ENCODE measurements at regions not wholly inside any gene's neighbourhood (a gene's known extent, or its start where the extent isn't known, plus 50 kb on each side); places are given as distances from the start of the nearest gene placed in this dataset.

DNA sequence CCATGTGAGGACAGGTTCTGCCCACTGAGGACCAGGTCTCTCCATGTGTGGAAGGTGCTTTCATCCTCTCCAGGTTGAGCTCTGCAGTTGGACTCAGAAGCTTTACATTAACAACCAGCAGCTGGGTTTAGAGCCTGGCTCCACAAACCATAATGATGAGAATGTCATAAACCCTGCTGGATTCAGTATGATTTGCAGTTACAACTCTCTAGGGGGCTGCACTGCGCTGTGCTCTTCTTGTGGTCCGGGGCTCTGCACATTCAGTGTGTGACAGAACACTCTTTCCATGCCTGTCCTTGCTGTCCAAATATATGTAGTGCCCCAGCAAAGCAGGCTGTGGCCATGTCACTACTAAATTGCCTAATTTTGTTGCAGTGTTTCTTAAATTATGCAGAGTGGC, 334.3 kb downstream of the ICE1 start:
- TF ChIP-seq, protein P1, sequence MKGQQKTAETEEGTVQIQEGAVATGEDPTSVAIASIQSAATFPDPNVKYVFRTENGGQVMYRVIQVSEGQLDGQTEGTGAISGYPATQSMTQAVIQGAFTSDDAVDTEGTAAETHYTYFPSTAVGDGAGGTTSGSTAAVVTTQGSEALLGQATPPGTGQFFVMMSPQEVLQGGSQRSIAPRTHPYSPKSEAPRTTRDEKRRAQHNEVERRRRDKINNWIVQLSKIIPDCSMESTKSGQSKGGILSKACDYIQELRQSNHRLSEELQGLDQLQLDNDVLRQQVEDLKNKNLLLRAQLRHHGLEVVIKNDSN (IDR thresholded peaks at IDR 0.05): no peak
- no peak for TF ChIP-seq TCF12 (IDR thresholded peaks at IDR 0.05; ENCODE audit: low read depth)
- no peak for TF ChIP-seq CEBPB (IDR thresholded peaks at IDR 0.05)
- no peak for TF ChIP-seq FOXM1 (IDR thresholded peaks at IDR 0.05; ENCODE audit: borderline replicate concordance, low read depth)
- TF ChIP-seq NFIC (IDR thresholded peaks at IDR 0.05): no peak
- TF ChIP-seq YY1 (IDR thresholded peaks at IDR 0.05; ENCODE audit: low read depth): no peak
- TF ChIP-seq, protein P2, sequence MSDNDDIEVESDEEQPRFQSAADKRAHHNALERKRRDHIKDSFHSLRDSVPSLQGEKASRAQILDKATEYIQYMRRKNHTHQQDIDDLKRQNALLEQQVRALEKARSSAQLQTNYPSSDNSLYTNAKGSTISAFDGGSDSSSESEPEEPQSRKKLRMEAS (IDR thresholded peaks at IDR 0.05): no peak
- TF ChIP-seq ZBTB7A (IDR thresholded peaks at IDR 0.05; ENCODE audit: low read depth): no peak
- TF ChIP-seq RAD21 (IDR thresholded peaks at IDR 0.05; ENCODE audit: low read depth): no peak
- no peak for TF ChIP-seq TEAD4 (IDR thresholded peaks at IDR 0.05)
- TF ChIP-seq EGR1 (IDR thresholded peaks at IDR 0.05): no peak
- TF ChIP-seq CREB1 (IDR thresholded peaks at IDR 0.05; ENCODE audit: low read depth): no peak
- TF ChIP-seq TAF1 (IDR thresholded peaks at IDR 0.05; ENCODE audit: low read depth): no peak

DNA sequence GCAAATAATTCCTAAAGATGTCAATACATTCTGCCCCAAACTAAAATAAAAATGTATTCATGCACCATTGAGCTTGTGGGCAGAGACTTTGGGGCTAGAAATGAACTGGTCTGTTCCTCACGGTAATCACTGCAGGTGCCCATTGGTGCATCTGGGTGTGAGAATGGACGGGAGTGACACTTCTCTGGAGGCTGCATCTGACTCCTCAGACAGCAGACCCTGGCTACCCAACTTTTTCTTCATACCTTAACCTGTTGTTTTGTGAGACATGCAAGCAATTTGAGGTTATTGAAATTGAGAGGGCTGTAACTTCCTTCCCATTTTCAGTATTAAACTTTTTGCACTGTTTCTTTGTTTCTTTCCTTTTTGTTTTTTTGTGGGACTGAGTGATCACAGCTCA, 333.4 kb downstream of the ICE1 start:
- no peak for TF ChIP-seq EP300 (IDR thresholded peaks at IDR 0.05; ENCODE audit: borderline replicate concordance)
- no peak for TF ChIP-seq ZBTB7A (IDR thresholded peaks at IDR 0.05; ENCODE audit: low read depth)
- no peak for TF ChIP-seq CREB1 (IDR thresholded peaks at IDR 0.05; ENCODE audit: low read depth)
- no peak for TF ChIP-seq TEAD4 (IDR thresholded peaks at IDR 0.05)
- no peak for TF ChIP-seq RAD21 (IDR thresholded peaks at IDR 0.05; ENCODE audit: low read depth)
- no peak for TF ChIP-seq CEBPB (IDR thresholded peaks at IDR 0.05)
- no peak for TF ChIP-seq NFIC (IDR thresholded peaks at IDR 0.05)
- TF ChIP-seq, protein P2 (IDR thresholded peaks at IDR 0.05): no peak
- no peak for TF ChIP-seq YY1 (IDR thresholded peaks at IDR 0.05; ENCODE audit: low read depth)
- no peak for TF ChIP-seq TCF12 (IDR thresholded peaks at IDR 0.05; ENCODE audit: low read depth)
- TF ChIP-seq, protein P1 (IDR thresholded peaks at IDR 0.05): no peak
- TF ChIP-seq EGR1 (IDR thresholded peaks at IDR 0.05): no peak
- TF ChIP-seq FOXM1 (IDR thresholded peaks at IDR 0.05; ENCODE audit: borderline replicate concordance, low read depth): no peak
- TF ChIP-seq, protein P3, sequence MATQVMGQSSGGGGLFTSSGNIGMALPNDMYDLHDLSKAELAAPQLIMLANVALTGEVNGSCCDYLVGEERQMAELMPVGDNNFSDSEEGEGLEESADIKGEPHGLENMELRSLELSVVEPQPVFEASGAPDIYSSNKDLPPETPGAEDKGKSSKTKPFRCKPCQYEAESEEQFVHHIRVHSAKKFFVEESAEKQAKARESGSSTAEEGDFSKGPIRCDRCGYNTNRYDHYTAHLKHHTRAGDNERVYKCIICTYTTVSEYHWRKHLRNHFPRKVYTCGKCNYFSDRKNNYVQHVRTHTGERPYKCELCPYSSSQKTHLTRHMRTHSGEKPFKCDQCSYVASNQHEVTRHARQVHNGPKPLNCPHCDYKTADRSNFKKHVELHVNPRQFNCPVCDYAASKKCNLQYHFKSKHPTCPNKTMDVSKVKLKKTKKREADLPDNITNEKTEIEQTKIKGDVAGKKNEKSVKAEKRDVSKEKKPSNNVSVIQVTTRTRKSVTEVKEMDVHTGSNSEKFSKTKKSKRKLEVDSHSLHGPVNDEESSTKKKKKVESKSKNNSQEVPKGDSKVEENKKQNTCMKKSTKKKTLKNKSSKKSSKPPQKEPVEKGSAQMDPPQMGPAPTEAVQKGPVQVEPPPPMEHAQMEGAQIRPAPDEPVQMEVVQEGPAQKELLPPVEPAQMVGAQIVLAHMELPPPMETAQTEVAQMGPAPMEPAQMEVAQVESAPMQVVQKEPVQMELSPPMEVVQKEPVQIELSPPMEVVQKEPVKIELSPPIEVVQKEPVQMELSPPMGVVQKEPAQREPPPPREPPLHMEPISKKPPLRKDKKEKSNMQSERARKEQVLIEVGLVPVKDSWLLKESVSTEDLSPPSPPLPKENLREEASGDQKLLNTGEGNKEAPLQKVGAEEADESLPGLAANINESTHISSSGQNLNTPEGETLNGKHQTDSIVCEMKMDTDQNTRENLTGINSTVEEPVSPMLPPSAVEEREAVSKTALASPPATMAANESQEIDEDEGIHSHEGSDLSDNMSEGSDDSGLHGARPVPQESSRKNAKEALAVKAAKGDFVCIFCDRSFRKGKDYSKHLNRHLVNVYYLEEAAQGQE (IDR thresholded peaks at IDR 0.05; ENCODE audit: low read depth): no peak
- no peak for TF ChIP-seq TAF1 (IDR thresholded peaks at IDR 0.05; ENCODE audit: low read depth)

DNA sequence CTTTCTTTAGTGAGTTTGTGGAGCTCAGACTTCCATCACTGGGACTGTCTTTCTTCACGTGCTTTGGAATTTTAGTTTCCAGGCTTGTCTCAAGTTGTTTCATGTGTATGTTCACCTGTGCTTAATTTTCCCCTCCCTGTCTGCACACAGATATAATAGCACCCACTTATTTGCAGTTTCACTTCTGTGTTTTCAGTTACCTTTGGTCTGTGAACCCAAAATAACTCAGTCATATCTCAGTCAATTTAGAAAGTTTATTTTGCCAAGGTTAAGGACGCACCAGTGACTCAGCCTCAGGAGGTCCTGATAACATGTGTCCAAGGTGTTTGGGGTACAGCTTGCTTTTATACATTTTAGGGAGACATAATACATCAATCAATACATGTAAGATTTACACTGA, 330.4 kb downstream of the ICE1 start:
- TF ChIP-seq FOXM1 (IDR thresholded peaks at IDR 0.05; ENCODE audit: borderline replicate concordance, low read depth) (no peak), EGR1 (IDR thresholded peaks at IDR 0.05) (no peak), ZBTB7A (IDR thresholded peaks at IDR 0.05; ENCODE audit: low read depth) (no peak), RAD21 (IDR thresholded peaks at IDR 0.05; ENCODE audit: low read depth) (no peak), CREB1 (IDR thresholded peaks at IDR 0.05; ENCODE audit: low read depth) (no peak), CEBPB (IDR thresholded peaks at IDR 0.05) (no peak), TCF12 (IDR thresholded peaks at IDR 0.05; ENCODE audit: low read depth) (no peak), YY1 (IDR thresholded peaks at IDR 0.05; ENCODE audit: low read depth) (no peak), TEAD4 (IDR thresholded peaks at IDR 0.05) (no peak), TAF1 (IDR thresholded peaks at IDR 0.05; ENCODE audit: low read depth) (no peak), NFIC (IDR thresholded peaks at IDR 0.05) (no peak), EP300 (IDR thresholded peaks at IDR 0.05; ENCODE audit: borderline replicate concordance) (no peak)
- TF ChIP-seq, protein P3 (IDR thresholded peaks at IDR 0.05; ENCODE audit: low read depth): no peak
- TF ChIP-seq, protein P1 (IDR thresholded peaks at IDR 0.05): no peak
- TF ChIP-seq, protein P2 (IDR thresholded peaks at IDR 0.05): no peak

DNA sequence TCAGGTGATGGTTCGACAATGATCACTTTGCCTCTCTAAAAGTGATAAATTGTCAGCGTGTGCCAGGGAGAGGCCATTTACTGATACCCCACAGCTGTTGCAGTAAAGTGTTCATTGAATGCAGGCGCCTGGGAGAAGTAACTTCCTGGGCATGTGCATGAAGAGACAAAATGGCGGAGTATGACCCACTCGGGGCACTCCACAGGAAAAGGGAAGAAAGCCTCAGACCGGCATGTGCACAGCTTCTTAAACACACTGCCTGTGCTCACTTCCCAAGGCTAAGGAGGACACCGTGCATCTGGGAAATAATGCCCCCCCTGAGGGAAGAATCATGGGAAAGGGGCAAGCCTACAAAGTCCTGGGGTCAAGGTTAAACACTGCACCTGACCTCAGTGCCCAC, 329.5 kb downstream of the ICE1 start:
- TF ChIP-seq EGR1 (IDR thresholded peaks at IDR 0.05): no peak
- no peak for TF ChIP-seq NFIC (IDR thresholded peaks at IDR 0.05)
- TF ChIP-seq, protein P3 (IDR thresholded peaks at IDR 0.05; ENCODE audit: low read depth): no peak
- TF ChIP-seq CREB1 (IDR thresholded peaks at IDR 0.05; ENCODE audit: low read depth): no peak
- TF ChIP-seq ZBTB7A (IDR thresholded peaks at IDR 0.05; ENCODE audit: low read depth): no peak
- TF ChIP-seq, protein P1 (IDR thresholded peaks at IDR 0.05): no peak
- TF ChIP-seq TEAD4 (IDR thresholded peaks at IDR 0.05): no peak
